ENCODE measurements at regions not wholly inside any gene's neighbourhood (a gene's known extent, or its start where the extent isn't known, plus 50 kb on each side); places are given as distances from the start of the nearest gene placed in this dataset.

DNA sequence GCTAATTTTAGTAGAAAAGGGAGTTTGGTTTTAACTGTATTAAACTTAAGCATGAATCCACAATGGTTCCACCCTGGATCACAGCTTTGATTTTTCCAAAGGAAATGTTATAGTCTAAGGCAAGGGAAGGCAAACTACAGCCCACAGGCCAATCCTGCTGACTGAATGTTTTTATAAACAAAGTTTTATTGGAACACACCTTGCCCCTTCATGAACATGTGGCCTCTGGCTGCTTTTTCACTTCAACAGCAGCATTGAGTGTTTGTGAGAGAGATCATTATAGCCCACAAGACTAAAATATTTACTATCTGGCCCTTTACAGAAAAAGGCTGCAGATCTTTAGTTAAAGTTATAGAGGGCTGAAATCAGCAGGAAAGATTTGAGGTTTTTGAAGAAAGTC is 198.7 kb downstream of the IRS2 start:
- H3K27ac ChIP-seq, result no peak overlapping the region
- no peak for DNase-seq (ENCODE audit: low spot score)
- TF ChIP-seq, protein P1, sequence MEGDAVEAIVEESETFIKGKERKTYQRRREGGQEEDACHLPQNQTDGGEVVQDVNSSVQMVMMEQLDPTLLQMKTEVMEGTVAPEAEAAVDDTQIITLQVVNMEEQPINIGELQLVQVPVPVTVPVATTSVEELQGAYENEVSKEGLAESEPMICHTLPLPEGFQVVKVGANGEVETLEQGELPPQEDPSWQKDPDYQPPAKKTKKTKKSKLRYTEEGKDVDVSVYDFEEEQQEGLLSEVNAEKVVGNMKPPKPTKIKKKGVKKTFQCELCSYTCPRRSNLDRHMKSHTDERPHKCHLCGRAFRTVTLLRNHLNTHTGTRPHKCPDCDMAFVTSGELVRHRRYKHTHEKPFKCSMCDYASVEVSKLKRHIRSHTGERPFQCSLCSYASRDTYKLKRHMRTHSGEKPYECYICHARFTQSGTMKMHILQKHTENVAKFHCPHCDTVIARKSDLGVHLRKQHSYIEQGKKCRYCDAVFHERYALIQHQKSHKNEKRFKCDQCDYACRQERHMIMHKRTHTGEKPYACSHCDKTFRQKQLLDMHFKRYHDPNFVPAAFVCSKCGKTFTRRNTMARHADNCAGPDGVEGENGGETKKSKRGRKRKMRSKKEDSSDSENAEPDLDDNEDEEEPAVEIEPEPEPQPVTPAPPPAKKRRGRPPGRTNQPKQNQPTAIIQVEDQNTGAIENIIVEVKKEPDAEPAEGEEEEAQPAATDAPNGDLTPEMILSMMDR (IDR thresholded peaks at IDR 0.05), result no peak
- no peak overlapping the region for H3K4me3 ChIP-seq

DNA sequence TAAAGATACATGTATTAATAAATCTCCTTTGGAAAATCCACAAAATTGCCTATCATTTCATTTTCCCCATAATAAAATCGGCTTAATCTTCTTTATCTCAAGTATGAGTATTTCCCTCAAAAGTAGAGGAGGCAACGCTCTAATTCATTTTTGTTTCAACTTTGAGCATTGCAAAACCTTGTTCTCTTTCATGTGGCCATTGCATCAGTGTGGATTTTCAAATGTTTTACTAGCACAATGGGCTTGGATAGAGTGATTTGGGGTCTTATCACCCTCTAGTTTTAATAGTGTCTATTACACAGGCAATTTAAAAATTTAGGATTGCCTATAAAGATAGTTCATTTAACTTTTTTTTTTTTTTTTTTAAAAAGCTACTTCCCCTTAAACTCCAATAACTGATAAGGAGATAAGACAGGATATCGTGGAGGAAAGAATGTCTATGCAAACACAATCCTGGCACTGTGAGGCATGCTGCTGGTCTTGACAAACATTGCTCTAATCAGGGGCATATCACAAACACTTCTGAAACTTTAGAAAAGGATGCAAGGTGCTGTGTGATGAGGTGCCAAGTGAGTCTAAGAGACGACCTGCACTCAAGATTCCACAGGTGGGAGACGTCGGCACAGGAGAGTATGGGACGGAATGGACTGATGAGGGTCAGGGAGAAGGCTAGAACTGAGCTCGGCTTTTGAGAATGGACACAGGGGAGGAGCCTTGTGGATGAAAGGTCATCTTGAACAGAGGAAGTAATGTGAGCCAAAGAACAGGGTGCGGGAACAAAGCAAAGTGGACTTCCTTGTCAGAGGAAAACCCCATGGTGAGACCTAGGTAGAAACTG is 199.7 kb downstream of the IRS2 start:
- H3K27ac ChIP-seq, result no peak overlapping the region
- no peak overlapping the region for H3K4me3 ChIP-seq
- TF ChIP-seq, protein P1 (IDR thresholded peaks at IDR 0.05), result no peak
- DNase-seq (ENCODE audit: low spot score), result no peak

DNA sequence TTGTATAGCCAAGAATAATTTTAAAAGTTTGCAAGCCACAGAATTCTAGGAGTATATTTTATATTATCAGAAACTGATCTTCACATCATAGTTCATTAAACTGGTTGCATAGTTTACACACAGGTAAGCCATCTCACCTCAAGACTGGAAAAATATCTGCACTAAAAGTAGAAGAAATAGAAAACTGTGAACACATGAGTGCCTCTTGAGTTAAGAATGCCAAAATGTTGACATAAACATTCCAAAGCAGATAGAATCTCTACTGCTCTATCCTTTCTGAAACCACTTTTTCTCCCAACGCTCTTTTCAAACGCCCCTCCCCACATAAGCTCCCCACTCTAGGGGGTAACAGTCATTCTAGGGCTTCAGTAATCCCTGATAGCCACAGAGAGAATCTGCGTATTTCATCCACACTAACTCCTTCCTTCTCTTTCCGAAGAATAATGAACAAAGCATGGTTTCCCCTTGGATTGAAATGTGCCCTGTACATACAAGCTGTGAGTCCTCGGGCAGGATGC is 201.5 kb downstream of the IRS2 start:
- TF ChIP-seq, protein P1 (IDR thresholded peaks at IDR 0.05), result no peak
- Histone ChIP-seq H3K27ac (no peak overlapping the region), H3K4me3 (no peak overlapping the region)
- no peak for DNase-seq (ENCODE audit: low spot score)

DNA sequence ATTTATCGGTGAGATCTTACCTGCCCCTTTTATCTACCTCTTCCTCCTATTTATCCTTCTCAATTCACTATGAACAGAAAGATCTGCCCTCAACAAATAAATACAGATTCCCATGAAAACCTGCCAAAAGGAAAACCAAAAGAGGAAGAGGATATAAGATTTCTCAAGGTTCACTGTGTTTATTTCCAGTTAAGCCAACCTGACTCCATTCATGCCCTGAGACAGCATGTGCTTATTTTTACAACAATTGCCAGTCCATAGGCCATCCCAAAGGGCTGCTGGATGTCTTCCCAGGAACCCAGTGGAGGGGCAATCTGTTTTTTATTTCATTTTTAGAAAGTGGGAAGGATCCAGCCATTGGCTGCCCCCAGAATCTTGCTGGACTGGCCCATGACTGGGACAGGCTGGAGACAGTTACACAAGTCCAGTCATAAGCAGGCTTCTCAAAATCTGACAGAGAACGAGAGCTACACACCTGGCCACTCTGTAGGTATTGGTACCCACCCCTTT is 209.1 kb downstream of the IRS2 start:
- no peak overlapping the region for H3K27ac ChIP-seq
- DNase-seq (ENCODE audit: low spot score), result no peak
- no peak overlapping the region for H3K4me3 ChIP-seq
- TF ChIP-seq, protein P1 (IDR thresholded peaks at IDR 0.05), result no peak

DNA sequence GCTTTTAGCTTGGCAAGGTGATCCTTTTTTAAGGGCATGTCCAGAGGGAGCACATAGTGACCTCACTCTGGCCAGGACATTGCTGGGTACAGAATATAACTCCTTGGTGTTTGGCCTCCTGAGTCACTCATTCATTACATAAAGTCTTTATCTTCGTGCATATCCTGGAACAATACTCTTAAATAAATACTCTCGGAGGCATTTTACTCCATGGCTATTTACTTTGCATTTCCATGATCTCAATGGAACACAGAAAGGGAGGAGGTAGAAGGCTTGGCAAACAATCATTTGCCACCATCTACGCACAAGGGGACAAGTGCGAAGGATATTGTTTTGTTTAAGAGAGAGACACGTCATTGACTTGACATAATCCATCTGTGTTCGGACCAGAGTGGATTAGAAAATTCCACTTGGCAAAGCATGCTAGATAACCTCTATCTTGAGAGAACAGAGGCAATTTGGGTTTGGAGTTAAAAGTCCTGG is 210.0 kb downstream of the IRS2 start:
- Histone ChIP-seq H3K27ac (no peak overlapping the region), H3K4me3 (no peak overlapping the region)
- TF ChIP-seq, protein P1 (IDR thresholded peaks at IDR 0.05), result no peak
- DNase-seq (ENCODE audit: low spot score), result no peak

DNA sequence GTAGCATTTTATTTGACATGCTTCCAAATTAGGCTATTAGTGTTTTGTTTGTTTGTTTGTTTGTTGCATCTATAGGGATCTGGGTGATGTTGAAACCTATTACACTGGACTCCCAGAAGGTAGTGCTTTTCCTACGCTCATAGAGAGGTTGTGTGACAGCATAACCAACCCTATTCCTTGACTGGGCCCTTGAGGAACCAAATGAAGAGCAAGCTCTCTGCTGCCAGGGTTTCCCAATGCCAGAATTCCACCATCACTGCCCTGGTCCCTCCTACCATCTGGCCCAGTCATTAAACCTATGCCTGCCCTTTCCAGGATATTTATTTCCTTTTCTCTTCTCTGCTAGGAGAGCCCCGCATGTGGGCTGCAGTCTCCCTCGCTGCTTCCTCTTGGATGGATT is 210.6 kb downstream of the IRS2 start:
- H3K27ac ChIP-seq, result no peak overlapping the region
- no peak overlapping the region for H3K4me3 ChIP-seq
- no peak for DNase-seq (ENCODE audit: low spot score)
- TF ChIP-seq, protein P1 (IDR thresholded peaks at IDR 0.05), result no peak

DNA sequence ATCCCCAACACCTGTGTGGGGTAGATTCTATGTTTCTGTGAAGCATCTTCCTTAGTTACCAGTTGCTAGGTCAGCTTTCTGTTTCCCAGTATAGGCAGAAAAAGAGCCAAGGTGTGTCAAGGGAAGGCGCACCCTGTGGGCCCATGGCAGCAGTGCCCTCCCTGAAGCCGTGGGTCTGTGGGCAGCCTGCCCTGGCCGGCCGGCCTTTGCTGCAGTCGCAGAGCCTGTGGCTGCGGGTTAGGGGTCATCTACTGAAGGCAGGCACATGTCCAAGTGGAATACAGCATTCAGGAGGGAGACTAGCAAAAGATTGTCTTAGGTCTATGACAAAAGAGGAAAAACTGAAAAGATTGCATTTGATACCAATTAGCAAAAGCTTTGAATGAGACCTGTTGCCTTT is 214.0 kb downstream of the IRS2 start:
- Histone ChIP-seq H3K4me3 (no peak overlapping the region), H3K27ac (no peak overlapping the region)
- no peak for DNase-seq (ENCODE audit: low spot score)
- TF ChIP-seq, protein P1 (IDR thresholded peaks at IDR 0.05), result no peak
